ENCODE measurements at regions not wholly inside any gene's neighbourhood (a gene's known extent, or its start where the extent isn't known, plus 50 kb on each side); places are given as distances from the start of the nearest gene placed in this dataset.

GRCh38 chrX:4579480-4579879 lies 866.0 kb upstream of the PRKX start:
- TF ChIP-seq, protein P1, sequence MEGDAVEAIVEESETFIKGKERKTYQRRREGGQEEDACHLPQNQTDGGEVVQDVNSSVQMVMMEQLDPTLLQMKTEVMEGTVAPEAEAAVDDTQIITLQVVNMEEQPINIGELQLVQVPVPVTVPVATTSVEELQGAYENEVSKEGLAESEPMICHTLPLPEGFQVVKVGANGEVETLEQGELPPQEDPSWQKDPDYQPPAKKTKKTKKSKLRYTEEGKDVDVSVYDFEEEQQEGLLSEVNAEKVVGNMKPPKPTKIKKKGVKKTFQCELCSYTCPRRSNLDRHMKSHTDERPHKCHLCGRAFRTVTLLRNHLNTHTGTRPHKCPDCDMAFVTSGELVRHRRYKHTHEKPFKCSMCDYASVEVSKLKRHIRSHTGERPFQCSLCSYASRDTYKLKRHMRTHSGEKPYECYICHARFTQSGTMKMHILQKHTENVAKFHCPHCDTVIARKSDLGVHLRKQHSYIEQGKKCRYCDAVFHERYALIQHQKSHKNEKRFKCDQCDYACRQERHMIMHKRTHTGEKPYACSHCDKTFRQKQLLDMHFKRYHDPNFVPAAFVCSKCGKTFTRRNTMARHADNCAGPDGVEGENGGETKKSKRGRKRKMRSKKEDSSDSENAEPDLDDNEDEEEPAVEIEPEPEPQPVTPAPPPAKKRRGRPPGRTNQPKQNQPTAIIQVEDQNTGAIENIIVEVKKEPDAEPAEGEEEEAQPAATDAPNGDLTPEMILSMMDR (IDR thresholded peaks at IDR 0.05), result no peak
- no peak for TF ChIP-seq POLR2A (IDR thresholded peaks at IDR 0.05)
- TF ChIP-seq POLR2AphosphoS5 (IDR thresholded peaks at IDR 0.05), result no peak
- no peak for TF ChIP-seq EP300 (IDR thresholded peaks at IDR 0.05)

Data from sigmoid colon (tissue), 4 donors.